ENCODE measurements at regions not wholly inside any gene's neighbourhood (a gene's known extent, or its start where the extent isn't known, plus 50 kb on each side); places are given as distances from the start of the nearest gene placed in this dataset.
"Not testable (repeated sequence)": the region's sequence is repeated elsewhere in the genome, so short reads cannot be mapped to it uniquely, and the experiment has no call there.

DNA sequence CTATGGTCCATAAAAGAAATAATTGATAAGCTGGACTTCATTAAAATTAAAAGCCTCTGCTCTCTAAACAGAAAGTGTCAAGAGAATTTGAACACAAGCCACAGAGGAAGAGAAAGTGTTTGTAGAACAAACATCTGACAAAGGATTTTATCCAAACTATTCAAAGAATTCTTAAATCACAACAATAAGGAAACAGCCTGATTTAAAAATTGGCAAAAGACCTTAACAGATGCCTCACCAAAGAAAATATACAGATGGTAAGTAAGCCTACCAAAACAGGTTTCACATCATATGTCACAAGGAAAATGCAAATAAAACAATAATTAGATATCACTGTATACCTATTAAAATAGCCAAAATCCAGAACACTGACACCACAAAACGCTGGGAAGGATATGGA, 612.0 kb downstream of the TTLL7 start:
- DNase-seq (ENCODE audit: low spot score): not testable (repeated sequence)

DNA sequence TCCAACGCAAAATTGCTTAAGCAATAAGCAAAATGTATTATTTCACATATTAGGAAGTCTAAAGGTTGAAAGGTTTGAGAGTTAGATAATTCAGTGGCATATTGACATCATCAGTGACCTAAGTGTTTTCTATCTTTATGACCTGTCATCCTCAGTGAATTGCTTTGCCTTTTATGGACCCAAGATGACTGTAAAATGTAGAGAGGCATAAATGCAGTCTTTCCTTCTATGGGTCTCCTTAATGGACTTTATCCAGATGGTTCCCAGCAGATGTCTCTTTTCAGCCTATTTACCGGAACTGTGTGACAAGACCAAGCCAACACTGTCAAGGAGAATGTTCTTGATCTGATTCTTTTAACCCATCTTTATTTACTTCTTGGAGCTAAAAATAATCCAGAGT, 615.8 kb downstream of the TTLL7 start:
- not testable (repeated sequence) for DNase-seq (ENCODE audit: low spot score)

DNA sequence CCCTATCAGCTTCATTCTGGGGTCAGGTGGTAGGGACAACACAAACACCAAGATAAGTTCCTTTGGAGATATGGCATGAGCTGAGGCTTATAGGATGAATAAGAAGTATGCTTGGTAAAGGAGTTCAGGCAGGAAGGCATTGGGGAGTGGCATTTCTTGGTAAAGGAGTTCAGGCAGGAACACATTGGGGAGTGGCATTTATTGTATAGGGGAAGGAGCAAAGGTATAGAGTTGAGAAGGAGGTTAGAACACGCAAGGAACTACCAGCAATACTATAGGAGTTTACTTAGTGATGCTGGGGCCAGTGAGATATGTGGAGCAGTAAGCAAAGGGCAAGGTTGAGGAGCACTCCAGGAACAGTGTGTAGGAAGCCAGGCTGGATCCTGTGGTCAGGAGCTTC, 625.9 kb downstream of the TTLL7 start:
- DNase-seq (ENCODE audit: low spot score): not testable (repeated sequence)

DNA sequence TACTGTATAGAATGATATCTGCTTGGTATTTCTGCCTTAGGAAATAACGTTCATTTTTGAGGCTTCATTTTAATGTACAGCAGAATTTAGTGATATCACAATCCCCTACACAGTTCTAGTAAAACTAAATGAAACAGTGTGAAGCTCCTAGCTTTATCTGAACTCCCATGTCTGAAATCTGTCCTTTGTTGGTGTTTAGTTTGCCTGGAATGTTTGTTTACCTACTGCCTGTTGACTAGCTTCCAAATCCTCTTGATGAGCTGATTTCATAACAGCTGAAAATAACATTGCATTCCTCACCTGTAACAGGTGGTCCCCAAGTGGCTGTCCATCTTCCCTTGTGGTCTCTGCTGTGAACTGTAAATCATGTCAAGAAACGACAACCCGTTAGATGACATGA, 629.1 kb downstream of the TTLL7 start:
- not testable (repeated sequence) for DNase-seq (ENCODE audit: low spot score)

DNA sequence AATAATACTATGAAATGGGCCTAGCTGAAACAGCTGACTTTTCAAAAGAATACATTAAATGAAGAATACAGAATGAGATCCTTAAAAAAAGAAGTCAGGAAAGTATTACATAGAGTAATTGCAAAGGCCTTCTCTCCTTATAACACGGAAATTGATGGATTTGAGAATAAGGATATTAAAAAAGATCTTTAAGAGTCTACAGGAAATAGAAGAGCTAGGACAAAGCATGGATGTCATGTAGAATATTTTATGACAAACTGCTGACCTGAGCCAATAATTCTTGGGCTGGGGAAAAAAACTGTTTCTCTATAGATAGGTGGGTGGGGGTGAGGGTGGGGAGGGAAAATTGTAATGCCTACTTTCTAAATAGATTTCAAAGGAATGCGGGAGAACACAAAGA, 633.6 kb downstream of the TTLL7 start:
- not testable (repeated sequence) for DNase-seq (ENCODE audit: low spot score)

DNA sequence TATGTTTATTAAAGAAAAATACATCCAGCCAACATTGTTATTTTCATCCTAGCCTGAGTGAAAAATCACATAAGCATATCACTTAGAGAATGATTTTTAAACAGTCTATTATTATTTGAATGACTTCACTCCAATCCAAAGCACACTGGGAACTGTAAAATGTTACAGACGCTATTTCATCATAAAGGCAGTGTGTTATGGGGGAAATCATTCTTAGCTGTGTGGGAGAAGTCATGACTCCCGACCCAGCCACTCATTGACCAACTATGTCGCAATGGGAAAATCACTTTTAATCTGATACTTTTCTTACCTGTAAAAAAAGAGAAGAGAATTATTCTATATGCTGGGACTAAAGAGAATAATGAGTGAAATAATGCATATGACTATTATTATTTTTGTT, 653.6 kb downstream of the TTLL7 start:
- DNase-seq (ENCODE audit: low spot score): not testable (repeated sequence)

DNA sequence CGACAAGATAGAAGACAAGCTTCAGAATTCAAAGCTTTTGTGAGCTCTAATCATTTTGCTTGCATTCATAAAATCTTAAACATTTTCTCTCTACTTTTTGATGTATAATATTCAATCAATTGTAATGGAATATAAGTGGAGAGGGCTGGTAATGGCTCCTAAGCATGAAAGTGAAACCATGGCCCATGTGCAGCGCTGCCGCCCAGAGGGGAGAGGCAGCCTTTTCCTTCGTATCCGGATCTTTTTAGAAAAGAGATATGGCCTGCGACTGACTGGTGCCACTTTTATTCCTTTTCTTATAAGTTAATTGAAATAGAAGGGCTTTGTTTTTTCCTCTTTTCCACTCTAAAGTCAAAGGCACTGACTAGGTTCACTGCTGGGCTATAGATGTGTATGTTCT, 655.2 kb downstream of the TTLL7 start:
- DNase-seq (ENCODE audit: low spot score): not testable (repeated sequence)

DNA sequence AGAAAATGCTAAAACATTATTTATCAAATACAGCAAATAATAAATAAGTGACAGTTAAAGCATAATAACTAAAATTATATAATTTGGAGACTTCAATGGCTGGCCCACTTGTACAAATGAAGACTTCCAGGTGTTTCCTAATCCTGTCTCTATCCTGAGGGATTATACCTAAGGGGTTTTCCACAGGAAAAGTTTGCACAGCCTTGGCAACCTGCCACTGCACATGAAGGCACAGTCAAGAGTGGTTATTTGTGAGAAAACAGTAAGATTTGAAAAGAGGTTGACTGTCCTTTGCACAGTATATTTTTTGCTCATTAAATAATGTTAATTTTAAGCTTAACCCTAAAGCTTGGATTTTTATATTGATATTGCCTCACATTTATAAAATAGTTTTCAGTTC, 655.9 kb downstream of the TTLL7 start:
- not testable (repeated sequence) for DNase-seq (ENCODE audit: low spot score)

DNA sequence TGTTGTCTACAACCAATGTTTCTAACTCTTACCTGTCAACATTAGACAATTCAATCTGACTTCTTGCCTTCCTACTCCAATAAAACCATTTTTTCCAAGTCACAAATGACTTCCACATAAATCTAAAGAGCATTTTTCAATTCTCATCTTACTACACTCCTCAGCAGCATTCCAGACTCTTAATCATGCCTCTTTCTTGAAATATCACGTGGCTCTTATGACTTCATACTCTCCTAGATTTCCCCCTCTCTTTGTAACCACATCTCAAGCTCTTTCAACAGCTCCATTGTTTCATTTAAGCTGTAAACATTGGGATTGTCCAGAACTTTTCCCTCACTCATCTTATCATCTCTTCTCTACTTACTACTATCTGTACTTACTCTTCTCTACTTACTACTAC, 666.6 kb downstream of the TTLL7 start:
- not testable (repeated sequence) for DNase-seq (ENCODE audit: low spot score)

DNA sequence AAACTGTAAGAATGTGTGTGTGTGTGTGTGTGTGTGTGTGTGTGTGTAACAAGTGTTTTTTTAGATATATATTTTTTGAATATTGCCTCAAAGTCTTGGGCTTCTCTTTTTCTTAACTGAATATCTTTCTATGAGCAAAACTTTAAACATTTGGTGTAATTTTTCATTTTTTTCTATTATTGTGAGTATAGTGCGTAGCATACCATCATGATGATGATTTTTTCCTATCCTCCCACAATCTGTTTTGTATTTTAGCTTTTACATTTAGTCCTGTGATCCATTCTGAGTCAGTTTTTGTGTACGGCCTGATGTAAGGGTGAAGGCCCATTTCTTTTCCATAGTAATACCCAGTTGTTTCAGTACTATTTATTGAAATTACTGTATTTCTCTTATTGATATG, 680.6 kb downstream of the TTLL7 start:
- no peak for DNase-seq (ENCODE audit: low spot score)

DNA sequence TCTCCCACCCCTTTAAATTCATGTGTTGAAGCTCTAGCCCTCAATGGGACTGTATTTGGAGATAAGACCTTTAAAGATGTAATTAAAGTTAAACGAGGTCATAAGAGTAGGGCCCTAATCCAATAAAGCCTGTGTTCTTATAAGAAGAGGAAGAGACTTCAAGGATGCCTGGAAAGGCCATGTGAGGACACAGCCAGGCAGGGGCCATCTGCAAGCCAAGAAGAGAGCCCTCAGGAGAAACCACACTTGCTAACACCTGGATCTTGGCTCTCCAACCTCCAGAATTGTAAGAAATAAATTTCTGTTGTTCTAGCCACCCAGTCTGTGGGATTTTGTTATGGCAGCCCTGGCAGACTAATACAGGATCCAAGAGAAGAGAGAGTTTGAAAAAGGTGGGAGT, 683.5 kb downstream of the TTLL7 start:
- not testable (repeated sequence) for DNase-seq (ENCODE audit: low spot score)

DNA sequence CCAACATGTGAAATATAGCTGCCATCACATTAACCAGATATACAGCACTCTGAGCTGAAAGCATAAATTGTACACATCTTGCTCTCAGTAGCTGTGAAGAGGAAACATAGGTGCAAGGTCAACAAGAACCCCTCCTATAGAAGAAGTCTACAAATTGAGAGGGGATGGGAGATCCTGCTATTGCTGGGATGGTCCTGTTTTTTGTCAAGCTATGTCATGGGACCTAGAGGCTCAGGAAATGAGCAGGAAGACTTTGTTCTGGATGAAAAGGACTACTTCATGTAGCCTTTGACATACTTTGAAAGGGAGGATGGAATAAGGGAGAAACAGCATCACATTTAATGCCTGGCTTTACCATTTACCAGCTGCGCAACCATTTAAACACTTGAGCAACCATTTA, 688.8 kb downstream of the TTLL7 start:
- DNase-seq (ENCODE audit: low spot score): not testable (repeated sequence)

DNA sequence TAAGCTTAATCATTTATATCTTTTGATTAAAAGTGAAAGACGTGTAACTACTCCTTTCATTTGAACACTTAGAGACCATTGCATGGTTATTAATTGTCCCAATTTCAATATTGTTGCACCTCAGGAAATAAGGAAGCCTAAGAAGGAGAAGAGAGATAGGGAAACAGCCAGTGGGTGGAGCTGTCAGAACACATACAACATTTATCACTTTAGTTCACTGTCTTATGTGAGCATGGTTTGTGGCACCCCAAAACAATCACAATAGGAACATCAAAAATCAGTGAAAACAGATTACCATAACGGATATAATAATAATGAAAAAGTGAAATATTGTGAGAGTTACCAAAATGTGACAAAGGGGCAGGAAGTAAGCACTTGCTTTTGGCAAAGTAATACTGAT, 689.9 kb downstream of the TTLL7 start:
- not testable (repeated sequence) for DNase-seq (ENCODE audit: low spot score)

DNA sequence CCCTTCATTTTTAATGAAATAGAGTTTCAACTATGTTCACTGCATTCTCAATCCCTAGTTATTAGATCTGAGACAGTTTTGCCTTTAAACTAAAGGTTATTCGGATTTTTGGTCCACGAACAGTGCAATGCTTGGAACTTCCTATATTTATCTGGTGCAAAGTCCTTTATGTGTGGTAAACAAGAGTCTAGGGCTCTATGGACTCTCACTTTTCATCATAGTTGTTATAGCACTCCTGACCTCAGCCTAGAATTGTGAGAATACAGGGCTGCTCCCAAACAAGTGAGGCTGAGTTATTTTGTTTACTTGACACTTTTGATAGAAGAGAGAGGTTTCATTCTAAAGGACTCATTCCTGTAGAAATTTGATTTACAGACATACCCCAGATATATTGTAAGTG, 692.1 kb downstream of the TTLL7 start:
- DNase-seq (ENCODE audit: low spot score): not testable (repeated sequence)

DNA sequence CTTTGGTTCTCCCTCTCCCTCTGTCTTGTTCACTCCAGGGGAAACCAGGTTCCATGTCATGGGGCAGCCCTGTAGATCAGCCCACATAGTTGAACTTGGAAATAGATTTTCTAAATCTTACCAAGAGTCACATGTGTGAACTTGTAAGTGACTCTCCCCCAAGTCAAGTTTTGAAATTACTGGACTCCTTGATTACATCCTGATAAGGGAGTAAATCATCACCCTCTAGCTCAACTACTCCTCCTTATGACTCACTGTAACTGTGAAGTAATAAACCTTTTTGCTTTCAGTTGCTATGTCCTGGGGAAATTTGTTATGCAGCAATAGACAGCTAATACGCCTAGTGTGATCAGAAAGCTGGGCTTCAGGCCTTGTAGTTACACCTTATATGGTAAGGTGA, 703.3 kb downstream of the TTLL7 start:
- not testable (repeated sequence) for DNase-seq (ENCODE audit: low spot score)

DNA sequence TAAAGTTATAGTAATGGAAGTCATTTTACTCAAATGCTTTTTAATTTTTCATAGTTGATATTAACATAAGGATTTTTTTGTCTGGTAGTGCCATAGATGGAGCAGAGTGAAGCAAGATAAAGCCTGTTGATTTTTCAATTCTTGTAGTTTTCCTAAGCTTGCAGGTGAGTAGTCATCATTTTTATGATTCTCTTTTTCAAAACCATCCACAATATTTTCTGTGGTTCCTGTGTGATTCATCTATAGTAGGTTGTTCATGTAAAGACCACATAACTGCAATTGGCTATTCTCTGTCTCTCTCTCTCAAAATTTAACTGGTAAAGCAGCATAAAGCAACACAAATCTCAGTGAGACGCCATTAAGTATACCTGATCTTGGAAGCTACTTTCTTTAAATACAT, 711.5 kb downstream of the TTLL7 start:
- DNase-seq (ENCODE audit: low spot score): not testable (repeated sequence)

DNA sequence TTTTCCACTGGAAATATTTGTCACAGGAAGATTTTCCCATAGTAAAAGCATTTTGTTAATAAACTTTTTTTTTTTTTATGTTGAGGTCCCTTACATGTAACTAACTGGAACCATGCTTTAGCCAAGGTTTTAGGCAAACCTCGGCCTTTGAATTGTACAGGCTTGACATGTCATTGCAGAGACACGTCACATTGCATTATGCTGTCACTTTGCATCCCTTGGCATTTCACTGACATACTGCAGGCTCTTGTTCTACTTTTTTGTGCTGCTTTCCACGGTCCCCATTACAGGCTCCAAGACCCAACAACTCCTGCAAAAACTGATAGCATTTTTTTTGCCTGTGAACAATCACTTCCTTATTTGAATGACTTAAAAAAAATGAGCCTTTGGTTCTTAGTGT, 724.3 kb downstream of the TTLL7 start:
- not testable (repeated sequence) for DNase-seq (ENCODE audit: low spot score)

DNA sequence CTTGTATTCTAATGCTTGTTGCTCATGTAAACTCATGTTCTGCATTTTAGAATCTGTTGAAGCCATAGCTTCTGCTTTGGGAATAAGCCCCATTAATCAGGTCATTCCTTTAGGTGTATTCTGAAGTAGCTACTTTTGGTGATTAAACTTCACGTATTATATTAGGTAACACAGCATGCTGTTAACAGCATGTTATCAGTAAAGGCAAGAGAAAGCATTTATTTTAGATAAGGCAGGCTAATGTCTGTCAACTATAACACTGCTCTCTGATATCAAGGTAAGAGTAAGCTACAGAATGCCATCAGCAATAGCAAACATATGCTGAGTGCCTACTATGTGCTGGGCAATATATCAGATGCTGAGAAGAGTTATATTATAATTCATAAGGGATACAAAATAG, 726.4 kb downstream of the TTLL7 start:
- DNase-seq (ENCODE audit: low spot score): not testable (repeated sequence)

DNA sequence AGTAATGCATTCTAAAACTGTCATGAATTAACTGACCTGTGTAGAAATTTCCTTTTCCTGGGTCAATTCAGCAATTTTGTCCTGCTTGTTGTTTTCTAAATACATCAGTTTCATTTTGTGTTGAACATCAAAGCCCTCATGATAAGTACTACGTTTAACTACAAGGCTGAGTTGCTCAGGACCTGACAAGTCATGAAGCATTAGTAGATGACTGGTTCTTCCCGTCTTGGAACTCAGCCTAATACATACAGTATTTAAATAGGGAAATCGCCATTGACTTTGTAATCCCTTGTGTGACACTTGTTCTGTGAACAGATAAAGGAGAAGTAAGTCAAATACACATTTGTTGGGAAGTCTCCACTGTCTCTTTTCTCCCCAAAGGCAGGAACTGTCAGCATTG, 727.1 kb downstream of the TTLL7 start:
- not testable (repeated sequence) for DNase-seq (ENCODE audit: low spot score)

DNA sequence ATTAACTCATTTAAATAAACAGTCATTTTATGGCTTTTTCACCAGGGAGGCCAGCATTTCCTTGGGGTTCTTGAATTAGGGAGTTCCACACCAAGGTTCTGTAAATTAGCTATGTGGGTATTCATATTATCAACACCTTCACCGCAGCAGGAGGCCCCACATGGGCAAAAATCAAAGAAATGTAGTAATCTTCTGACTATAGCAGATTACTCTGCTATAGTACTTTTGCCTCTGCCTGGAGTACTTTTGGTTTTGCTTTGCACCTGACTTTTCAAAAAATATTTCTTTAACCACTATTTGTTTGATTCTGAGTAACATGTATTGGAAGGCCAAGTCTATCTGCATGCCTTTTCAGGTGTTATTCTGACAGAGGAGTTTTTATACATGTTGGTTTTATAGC, 728.1 kb downstream of the TTLL7 start:
- DNase-seq (ENCODE audit: low spot score): not testable (repeated sequence)

DNA sequence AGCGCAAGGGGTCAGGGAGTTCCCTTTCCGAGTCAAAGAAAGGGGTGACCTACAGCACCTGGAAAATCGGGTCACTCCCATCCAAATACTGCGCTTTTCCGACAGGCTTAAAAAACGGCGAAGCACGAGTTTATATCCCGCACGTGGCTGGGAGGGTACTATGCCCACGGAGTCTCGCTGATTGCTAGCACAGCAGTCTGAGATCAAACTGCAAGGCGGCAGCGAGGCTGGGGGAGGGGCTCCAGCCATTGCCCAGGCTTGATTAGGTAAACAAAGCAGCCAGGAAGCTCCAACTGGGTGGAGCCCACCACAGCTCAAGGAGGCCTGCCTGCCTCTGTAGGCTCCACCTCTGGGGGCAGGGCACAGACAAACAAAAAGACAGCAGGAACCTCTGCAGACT, 735.1 kb downstream of the TTLL7 start:
- DNase-seq (ENCODE audit: low spot score): not testable (repeated sequence)

DNA sequence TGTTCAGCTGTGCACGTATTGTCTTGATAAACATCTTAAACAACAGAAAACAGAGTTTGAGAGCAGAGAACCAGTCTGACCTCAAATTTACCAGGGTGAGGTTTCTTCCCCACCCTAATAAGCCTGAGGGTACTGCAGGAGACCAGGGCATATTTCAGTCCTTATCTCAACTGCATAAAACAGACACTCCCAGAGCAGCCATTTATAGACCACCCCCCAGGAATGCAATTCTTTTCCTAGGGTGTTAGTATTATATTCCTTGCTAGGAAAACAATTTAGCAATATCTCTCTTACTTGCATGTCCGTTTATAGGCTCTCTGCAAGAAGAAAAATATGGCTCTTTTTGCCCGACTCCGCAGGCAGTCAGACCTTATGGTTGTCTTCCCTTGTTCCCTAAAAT, 747.2 kb downstream of the TTLL7 start:
- not testable (repeated sequence) for DNase-seq (ENCODE audit: low spot score)

DNA sequence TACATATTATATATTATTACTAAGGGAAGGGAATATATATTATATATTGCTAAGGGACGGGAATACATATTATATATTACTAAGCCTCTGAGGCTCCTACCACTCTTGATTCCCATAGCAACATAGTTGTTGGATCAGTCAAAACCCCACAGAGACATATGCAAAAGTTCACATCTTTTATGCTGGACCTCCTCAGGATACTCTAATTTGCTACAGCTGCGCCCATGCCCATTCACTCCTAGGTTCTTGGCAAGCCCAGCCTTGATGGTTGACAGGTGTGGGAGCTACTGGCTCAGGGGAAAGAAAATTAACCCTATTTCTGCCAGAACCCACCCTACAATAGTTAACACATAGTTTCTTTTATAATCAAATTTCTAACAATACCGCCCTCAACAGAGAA, 752.2 kb downstream of the TTLL7 start:
- not testable (repeated sequence) for DNase-seq (ENCODE audit: low spot score)

DNA sequence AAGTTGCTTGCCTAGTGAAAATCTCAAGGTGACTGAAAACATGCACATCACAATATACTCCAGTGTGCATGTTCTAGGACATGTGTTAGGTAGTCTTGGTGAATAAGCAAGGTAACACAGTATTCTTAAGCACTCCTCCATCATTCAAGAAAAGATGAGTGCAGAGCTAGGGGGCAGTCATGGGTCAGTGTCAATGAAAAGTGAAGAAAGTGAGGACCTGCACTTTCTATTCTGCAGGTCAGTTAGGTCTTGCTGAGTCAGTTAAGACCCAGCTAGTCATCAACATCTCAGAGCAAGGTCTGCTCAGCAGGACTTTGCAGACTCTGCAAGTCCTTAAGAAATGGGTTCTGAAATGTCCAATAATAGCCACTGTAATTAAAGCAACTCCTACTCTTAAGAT, 754.1 kb downstream of the TTLL7 start:
- DNase-seq (ENCODE audit: low spot score): not testable (repeated sequence)

DNA sequence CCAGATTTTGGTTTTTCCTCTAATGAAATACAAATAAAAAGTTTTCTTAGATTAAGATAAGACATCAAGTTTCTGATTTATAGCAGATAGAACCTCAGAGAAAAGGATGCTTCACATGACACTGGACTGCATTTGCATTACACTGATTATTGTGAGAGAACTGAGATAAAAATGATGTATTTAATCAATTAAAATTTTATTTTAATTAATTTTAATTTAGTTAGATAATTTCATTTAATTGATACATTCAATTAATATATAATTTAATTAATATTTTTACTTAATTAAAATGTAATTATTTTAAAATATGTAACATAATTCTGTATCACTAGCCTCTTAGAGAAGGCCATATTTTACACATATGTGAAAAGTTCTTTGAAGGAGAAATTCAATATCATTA, 759.4 kb downstream of the TTLL7 start:
- DNase-seq (ENCODE audit: low spot score): not testable (repeated sequence)

Measured in SW480 (cell line).